IMR-90 (cell line): ENCODE measurements at regions not wholly inside any gene's neighbourhood (a gene's known extent, or its start where the extent isn't known, plus 50 kb on each side); places are given as distances from the start of the nearest gene placed in this dataset.

ENCODE experiments used
- CEBPB ChIP-seq: IDR thresholded peaks from 2 replicates; pipeline ENCODE4 v1.6.1; 2012; ENCODE audit warnings: low read depth, low read length, improper control_type of control experiment
- FOS ChIP-seq: fragments of 150-350 bp; IDR thresholded peaks from 2 replicates; pipeline ENCODE4 v1.6.1; 2016; ENCODE audit warnings: low read depth, low read length
- MAFK ChIP-seq: IDR thresholded peaks from 2 replicates; pipeline ENCODE4 v1.6.1; 2012; ENCODE audit warnings: low read depth, low read length, improper control_type of control experiment
- MAZ ChIP-seq: IDR thresholded peaks from 2 replicates; pipeline ENCODE4 v1.6.1; 2012; ENCODE audit warnings: low read depth, mild to moderate bottlenecking, low read length, improper control_type of control experiment, moderate library complexity, borderline replicate concordance
- NFE2L2 ChIP-seq: fragments of 150-350 bp; IDR thresholded peaks from 2 replicates; pipeline ENCODE4 v1.6.1; 2016; ENCODE audit warnings: low read depth, mild to moderate bottlenecking, low read length
- POLR2A ChIP-seq: IDR thresholded peaks from 2 replicates; pipeline ENCODE4 v1.6.1; 2012; ENCODE audit warnings: mild to moderate bottlenecking, low read depth, low read length
- RFX5 ChIP-seq: IDR thresholded peaks from 2 replicates; pipeline ENCODE4 v1.8.0; 2012; ENCODE audit warnings: low read depth, mild to moderate bottlenecking, low read length, moderate library complexity
- SMC3 ChIP-seq: fragments of 150-350 bp; IDR thresholded peaks from 2 replicates; pipeline ENCODE4 v1.6.1; 2016; ENCODE audit warnings: low read depth, mild to moderate bottlenecking, antibody characterized with exemption, low read length, moderate library complexity
- USF2 ChIP-seq: fragments of 150-350 bp; IDR thresholded peaks from 2 replicates; pipeline ENCODE4 v1.6.1; 2017; ENCODE audit warnings: mild to moderate bottlenecking, antibody characterized with exemption, low read length, low read depth
- TF ChIP-seq, protein P1 (sequence below): conservative IDR thresholded peaks from 2 replicates; pipeline ENCODE4 v1.5.1; 2012; ENCODE audit warnings: mild to moderate bottlenecking, low read depth, low read length, improper control_type of control experiment

DNA sequence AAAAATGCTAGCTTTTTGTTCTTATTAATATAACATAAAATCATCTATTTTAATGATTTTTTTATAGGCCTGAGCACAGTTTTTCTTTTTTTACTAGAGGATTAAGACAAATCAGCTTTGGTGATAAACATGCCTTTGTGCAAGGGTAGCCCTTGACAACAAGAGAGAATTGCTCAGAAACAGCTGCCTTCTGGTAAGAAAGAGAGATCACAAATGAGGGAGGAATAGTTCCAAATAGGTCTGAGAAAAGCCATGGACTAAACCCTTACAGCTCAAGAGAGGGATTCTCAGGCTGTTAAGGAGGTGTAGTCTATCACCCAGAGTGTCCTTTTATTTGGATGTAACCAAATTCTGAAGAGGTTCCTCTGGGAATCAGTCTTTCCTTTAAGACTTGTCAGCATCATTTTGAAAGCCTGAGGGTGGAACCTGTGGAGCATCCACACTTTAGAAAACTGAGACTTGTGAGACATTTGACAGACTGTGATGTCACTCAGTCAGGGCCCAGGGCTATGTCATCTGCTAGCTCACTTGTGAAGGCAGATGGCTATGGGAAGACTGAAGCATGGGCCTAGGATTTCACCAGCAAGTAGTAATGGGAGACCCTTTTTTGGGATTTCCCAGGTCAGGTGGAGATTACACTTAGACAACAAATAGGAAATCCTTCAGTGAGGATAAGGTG lies 102.9 kb upstream of the KCNAB1 start:
- TF ChIP-seq MAFK = no peak
- TF ChIP-seq, protein P1, sequence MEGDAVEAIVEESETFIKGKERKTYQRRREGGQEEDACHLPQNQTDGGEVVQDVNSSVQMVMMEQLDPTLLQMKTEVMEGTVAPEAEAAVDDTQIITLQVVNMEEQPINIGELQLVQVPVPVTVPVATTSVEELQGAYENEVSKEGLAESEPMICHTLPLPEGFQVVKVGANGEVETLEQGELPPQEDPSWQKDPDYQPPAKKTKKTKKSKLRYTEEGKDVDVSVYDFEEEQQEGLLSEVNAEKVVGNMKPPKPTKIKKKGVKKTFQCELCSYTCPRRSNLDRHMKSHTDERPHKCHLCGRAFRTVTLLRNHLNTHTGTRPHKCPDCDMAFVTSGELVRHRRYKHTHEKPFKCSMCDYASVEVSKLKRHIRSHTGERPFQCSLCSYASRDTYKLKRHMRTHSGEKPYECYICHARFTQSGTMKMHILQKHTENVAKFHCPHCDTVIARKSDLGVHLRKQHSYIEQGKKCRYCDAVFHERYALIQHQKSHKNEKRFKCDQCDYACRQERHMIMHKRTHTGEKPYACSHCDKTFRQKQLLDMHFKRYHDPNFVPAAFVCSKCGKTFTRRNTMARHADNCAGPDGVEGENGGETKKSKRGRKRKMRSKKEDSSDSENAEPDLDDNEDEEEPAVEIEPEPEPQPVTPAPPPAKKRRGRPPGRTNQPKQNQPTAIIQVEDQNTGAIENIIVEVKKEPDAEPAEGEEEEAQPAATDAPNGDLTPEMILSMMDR = no peak
- no peak for TF ChIP-seq USF2
- no peak for TF ChIP-seq POLR2A
- TF ChIP-seq MAZ = no peak
- TF ChIP-seq RFX5 = no peak
- TF ChIP-seq NFE2L2 = no peak
- TF ChIP-seq SMC3 = no peak
- TF ChIP-seq FOS = no peak
- TF ChIP-seq CEBPB = no peak
